Choroid plexus epithelial cell (primary cell): ENCODE measurements at regions not wholly inside any gene's neighbourhood (a gene's known extent, or its start where the extent isn't known, plus 50 kb on each side); places are given as distances from the start of the nearest gene placed in this dataset.

Experiments used
- DNase-seq: peaks from one replicate; pipeline ENCODE4 v3.0.0-alpha.2; 2010; ENCODE audit warnings: low read depth
- H3K4me3 ChIP-seq: 2 replicates; pipeline ENCODE4 v1.5.1; 2011; ENCODE audit warnings: low read depth, mild to moderate bottlenecking, control low read depth, low read length, moderate library complexity
- TF ChIP-seq, protein P1 (sequence below): conservative IDR thresholded peaks from 2 replicates; pipeline ENCODE4 v1.5.1; 2011; ENCODE audit warnings: low read depth, mild to moderate bottlenecking, control low read depth, inconsistent platforms, low read length, moderate library complexity

DNA sequence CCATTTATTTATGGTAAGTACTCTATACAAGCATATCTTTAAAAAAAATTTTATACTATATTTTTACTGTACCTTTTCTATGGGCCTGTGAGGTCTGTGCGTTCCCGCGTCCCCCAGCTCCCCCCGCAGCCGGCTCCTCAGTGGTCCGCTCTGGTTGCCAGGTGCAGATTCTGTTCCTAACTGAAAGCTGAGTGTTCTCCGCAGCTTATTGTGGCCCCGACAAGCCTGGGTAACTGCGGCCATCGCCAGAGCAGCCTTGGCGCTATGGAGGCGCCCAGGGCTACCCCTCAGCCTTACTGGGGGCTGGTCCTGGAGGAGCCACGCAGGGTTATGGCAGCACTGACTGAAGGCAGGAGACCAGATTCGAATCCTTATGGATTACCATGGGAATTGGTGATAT lies 896.8 kb downstream of the PCDH17 start:
- no peak overlapping the region for H3K4me3 ChIP-seq
- TF ChIP-seq, protein P1, sequence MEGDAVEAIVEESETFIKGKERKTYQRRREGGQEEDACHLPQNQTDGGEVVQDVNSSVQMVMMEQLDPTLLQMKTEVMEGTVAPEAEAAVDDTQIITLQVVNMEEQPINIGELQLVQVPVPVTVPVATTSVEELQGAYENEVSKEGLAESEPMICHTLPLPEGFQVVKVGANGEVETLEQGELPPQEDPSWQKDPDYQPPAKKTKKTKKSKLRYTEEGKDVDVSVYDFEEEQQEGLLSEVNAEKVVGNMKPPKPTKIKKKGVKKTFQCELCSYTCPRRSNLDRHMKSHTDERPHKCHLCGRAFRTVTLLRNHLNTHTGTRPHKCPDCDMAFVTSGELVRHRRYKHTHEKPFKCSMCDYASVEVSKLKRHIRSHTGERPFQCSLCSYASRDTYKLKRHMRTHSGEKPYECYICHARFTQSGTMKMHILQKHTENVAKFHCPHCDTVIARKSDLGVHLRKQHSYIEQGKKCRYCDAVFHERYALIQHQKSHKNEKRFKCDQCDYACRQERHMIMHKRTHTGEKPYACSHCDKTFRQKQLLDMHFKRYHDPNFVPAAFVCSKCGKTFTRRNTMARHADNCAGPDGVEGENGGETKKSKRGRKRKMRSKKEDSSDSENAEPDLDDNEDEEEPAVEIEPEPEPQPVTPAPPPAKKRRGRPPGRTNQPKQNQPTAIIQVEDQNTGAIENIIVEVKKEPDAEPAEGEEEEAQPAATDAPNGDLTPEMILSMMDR, result no peak
- DNase-seq, result no peak

DNA sequence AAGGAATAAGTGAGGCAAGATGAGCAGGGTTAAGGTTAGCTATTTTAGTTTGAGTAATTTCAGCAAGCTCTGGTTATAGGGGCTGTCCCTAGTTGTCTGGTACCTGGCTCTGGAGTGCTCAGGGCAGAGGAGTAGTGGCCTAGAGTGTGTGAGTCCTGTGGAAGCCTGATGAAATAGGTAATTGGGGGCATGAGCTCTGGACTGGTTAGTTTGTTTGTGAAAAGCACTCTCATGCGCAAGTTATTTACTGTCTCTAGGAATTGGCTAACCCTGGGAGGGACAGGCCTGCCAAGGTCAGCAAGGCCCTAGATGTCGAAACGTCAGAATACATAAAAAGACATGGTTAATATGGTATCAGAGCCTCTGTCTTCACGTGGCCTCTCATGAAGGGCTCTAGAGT lies 900.1 kb downstream of the PCDH17 start:
- TF ChIP-seq, protein P1, result no peak
- DNase-seq, result no peak
- no peak overlapping the region for H3K4me3 ChIP-seq

DNA sequence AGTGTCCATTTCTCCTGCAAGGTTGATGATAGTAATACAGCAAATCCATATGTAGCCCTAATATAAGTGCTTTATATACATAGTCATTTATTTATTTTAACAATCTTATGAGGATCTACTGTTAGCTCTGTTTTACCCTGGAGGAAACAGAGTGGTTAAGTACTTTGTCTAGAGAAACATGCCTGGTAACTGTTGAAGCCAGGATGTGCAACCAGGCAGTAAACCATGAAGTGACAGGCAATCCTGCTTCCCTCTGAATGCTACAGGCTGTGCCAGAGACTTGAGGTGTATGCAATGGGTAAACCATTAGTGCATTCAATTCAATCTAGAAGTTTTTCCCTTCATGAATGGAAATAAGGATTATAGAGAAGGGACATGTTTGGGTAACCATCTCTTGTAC lies 911.0 kb downstream of the PCDH17 start:
- H3K4me3 ChIP-seq, result no peak overlapping the region
- TF ChIP-seq, protein P1, result no peak
- no peak for DNase-seq

DNA sequence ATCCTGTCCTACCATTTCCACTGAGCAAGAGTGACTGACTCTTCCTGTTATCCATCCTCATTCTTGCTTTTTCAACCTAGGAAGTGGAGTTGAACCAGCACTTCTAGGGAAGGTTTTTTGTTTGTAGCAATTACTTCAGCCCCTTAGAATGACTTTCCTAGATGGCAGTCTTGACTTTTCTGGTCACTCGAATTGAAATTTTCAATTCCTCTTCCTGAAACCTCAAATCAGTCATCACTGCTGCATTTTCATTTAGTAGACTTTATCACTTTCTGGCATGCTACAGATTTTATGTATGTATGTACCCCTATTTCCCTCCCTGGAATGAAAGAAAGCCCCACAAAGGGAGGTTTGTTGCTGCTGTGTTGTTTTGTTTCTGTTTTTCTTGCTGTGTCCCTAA lies 915.9 kb downstream of the PCDH17 start:
- no peak for DNase-seq
- TF ChIP-seq, protein P1, result no peak
- H3K4me3 ChIP-seq, result no peak overlapping the region

DNA sequence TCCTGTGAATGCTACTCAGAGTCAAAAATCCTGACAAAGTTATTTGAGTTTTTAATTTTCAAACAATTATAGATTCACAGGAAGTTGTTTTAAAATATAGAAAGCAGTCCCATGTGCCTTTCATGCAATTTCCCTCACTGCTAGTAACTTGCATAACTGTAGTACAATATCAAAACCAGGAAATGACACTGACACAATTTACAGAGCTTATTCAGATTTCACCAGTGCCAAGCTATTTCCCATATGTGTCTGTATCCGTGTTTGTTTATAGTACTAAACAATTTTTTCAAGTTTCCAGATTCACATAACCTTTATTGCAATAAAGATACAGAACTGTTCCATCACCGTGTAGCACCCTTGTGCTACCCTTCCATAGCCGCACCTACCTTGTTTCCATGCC lies 934.6 kb downstream of the PCDH17 start:
- no peak overlapping the region for H3K4me3 ChIP-seq
- TF ChIP-seq, protein P1, result no peak
- no peak for DNase-seq

DNA sequence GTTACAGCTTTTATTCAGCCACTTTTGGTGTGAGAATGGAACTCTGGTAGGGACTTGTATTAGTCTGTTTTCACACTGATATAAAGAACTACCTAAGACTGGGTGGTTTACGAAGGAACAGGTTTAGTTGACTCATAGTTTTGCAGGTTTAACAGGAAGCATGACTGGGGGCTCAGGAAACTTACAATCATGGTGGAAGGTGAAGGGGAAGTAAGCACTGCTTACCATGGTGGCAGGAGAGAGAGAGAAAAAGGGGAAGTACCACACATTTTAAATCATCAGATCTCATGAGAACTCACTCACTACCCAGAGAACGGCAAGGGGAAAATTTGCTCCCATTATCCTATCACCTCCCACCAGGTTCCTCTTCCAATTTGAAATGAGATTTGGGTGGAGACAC lies 942.2 kb downstream of the PCDH17 start:
- DNase-seq, result no peak
- TF ChIP-seq, protein P1, result no peak
- no peak overlapping the region for H3K4me3 ChIP-seq

DNA sequence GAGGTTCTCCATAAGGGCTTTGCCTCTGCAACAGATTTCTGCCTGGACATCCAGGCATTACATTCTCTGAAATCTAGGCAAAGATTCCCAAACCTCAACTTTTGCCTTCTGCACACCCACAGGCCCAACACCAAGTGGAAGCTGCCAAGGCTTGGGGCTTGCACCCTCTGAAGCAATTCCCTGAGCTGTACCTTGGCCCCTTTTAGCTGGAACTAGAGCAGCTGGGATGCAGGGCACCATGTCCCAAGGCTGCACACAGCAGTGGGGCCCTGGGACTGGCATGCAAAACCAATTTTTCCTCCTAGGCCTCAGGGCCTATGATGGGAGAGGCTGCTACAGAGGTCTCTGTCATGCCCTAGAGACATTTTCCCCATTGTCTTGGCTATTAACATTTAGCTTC lies 943.2 kb downstream of the PCDH17 start:
- TF ChIP-seq, protein P1, result no peak
- H3K4me3 ChIP-seq, result no peak overlapping the region
- no peak for DNase-seq
